ENCODE measurements at regions not wholly inside any gene's neighbourhood (a gene's known extent, or its start where the extent isn't known, plus 50 kb on each side); places are given as distances from the start of the nearest gene placed in this dataset.

DNA sequence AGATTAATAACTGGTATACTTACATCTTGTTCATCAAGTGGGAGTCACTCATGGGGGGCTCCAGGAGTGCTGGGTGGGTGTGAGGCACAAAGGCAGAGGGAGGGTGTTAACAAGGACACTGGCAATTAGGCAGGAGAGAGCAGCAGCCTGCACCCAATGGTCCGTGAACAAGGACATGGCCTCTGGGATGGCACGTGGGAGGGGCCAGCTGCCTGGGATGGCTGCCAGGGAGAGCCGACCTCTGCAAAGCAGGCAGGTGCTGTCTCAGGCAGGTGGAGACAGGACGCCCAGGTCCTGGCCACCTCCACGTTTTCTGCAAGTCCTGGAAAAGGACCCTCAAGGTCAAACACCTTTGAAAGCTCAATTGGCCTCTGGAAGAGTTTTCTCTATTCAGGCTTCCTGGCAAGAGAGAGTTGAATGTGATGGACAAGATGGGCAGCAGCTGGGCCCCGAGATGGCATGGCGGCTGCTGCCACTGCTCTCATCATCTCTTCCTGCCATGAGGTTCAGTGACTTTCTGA is 257.1 kb downstream of the BUD13 start:
- Histone ChIP-seq H3K27ac (ENCODE audit: low read length) (no peak overlapping the region), H3K9me3 (ENCODE audit: control insufficient read depth, low read depth, low read length) (no peaks in the 10 kb centered on the region), H3K27me3 (ENCODE audit: control insufficient read depth, insufficient read depth, low read length) (no peaks in the 10 kb centered on the region), H3K4me3 (ENCODE audit: low read length) (no peak overlapping the region), H3K4me1 (ENCODE audit: control insufficient read depth, low read depth, low read length) (peaks cover 6% of the 10 kb centered on the region), H3K36me3 (ENCODE audit: control insufficient read depth, low read depth, low read length) (no peaks in the 10 kb centered on the region), H3K9ac (ENCODE audit: low read length) (no peak overlapping the region)

DNA sequence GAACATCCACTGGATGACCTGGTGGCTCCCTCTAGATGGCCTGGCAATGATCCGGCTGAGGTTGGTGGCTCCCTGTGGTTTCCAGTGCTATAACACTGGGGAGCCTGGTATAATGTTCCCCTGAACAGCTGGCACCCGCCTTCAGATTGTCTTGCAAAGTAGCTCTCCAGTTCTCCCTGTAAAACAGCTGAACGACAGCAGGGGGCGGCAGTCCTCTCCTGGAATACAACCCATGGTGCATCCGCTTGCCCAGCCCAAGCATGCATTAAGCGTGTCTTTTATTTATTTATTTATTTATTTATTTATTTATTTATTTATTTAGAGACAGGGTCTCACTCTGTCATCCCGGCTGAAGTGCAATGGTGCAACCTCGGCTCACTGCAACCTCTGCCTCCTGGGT is 258.9 kb downstream of the BUD13 start:
- H3K27ac ChIP-seq (ENCODE audit: low read length): no peak overlapping the region
- peaks cover 6% of the 10 kb centered on the region for H3K4me1 ChIP-seq (ENCODE audit: control insufficient read depth, low read depth, low read length)
- H3K36me3 ChIP-seq (ENCODE audit: control insufficient read depth, low read depth, low read length): no peaks in the 10 kb centered on the region
- no peaks in the 10 kb centered on the region for H3K27me3 ChIP-seq (ENCODE audit: control insufficient read depth, insufficient read depth, low read length)
- no peak overlapping the region for H3K9ac ChIP-seq (ENCODE audit: low read length)
- H3K4me3 ChIP-seq (ENCODE audit: low read length): no peak overlapping the region
- H3K9me3 ChIP-seq (ENCODE audit: control insufficient read depth, low read depth, low read length): no peaks in the 10 kb centered on the region

DNA sequence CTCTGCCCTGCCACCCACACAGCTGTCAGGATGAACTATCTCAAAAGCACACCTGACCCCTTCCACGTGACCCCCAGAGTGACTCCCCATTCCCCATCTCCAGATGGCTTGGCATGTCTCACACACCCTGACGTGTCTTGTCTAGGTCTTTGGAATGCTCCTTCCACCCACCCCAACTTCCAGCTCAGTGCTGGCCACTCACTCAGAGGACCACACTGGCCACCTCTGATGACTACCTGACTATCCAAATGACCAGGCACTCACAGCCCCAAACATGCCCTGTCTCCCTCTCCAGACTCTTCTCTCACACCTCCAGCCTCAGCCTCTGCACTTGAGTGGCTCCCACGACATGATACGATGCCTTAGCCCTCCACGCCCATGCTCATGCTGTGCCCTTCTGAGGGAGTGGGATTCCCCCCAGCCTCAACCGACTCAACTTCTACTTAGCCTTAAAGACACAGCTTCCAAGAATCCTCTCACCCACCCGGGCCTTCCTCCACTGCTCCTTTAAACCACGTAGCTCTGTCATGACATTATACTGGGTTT is 259.4 kb downstream of the BUD13 start:
- Histone ChIP-seq H3K27ac (ENCODE audit: low read length) (no peak overlapping the region), H3K9me3 (ENCODE audit: control insufficient read depth, low read depth, low read length) (no peaks in the 10 kb centered on the region), H3K36me3 (ENCODE audit: control insufficient read depth, low read depth, low read length) (no peaks in the 10 kb centered on the region), H3K27me3 (ENCODE audit: control insufficient read depth, insufficient read depth, low read length) (no peaks in the 10 kb centered on the region), H3K9ac (ENCODE audit: low read length) (no peak overlapping the region), H3K4me1 (ENCODE audit: control insufficient read depth, low read depth, low read length) (peaks cover 6% of the 10 kb centered on the region), H3K4me3 (ENCODE audit: low read length) (no peak overlapping the region)

DNA sequence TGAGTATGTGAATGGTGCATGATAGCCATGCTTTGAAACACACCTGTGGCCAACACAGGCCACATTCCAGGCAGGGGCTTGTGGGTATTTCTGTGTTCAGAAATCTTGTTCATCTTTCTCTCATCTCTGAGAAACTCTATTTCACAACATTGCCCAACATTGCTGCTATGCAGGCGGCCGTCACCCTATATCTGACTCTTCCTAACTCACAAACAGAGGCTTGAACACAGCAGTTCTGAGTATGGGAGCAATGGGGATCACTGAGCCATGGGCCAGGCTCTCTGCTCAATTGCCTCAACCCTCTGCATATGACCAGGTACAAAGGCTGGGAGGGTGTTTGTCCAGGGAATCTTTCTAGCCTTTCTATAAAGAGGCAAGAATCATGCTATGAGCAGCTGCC is 259.9 kb downstream of the BUD13 start:
- peaks cover 6% of the 10 kb centered on the region for H3K4me1 ChIP-seq (ENCODE audit: control insufficient read depth, low read depth, low read length)
- no peaks in the 10 kb centered on the region for H3K36me3 ChIP-seq (ENCODE audit: control insufficient read depth, low read depth, low read length)
- no peak overlapping the region for H3K27ac ChIP-seq (ENCODE audit: low read length)
- H3K4me3 ChIP-seq (ENCODE audit: low read length): no peak overlapping the region
- H3K9me3 ChIP-seq (ENCODE audit: control insufficient read depth, low read depth, low read length): no peaks in the 10 kb centered on the region
- no peak overlapping the region for H3K9ac ChIP-seq (ENCODE audit: low read length)
- H3K27me3 ChIP-seq (ENCODE audit: control insufficient read depth, insufficient read depth, low read length): no peaks in the 10 kb centered on the region

DNA sequence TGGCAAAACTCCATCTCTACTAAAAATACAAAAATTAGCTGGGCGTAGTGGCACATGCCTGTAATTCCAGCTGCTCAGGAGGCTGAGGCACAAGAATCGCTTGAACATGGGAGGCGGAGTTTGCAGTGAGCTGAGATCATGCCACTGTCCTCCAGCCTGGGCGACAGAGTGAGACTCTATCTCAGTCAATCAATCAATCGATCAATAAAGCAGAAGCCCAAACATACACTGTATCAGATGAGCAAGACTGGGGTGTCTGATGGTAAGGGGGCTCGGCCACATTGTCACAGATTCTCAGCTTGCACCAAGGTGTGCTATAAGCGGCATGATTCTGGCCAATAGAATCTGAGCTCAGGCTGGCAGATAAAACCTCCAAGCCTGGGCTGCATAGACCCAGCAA is 261.1 kb downstream of the BUD13 start:
- Histone ChIP-seq H3K4me3 (ENCODE audit: low read length) (no peak overlapping the region), H3K27me3 (ENCODE audit: control insufficient read depth, insufficient read depth, low read length) (no peaks in the 10 kb centered on the region), H3K9ac (ENCODE audit: low read length) (no peak overlapping the region), H3K36me3 (ENCODE audit: control insufficient read depth, low read depth, low read length) (no peaks in the 10 kb centered on the region), H3K4me1 (ENCODE audit: control insufficient read depth, low read depth, low read length) (peaks cover 6% of the 10 kb centered on the region), H3K9me3 (ENCODE audit: control insufficient read depth, low read depth, low read length) (no peaks in the 10 kb centered on the region), H3K27ac (ENCODE audit: low read length) (no peak overlapping the region)

DNA sequence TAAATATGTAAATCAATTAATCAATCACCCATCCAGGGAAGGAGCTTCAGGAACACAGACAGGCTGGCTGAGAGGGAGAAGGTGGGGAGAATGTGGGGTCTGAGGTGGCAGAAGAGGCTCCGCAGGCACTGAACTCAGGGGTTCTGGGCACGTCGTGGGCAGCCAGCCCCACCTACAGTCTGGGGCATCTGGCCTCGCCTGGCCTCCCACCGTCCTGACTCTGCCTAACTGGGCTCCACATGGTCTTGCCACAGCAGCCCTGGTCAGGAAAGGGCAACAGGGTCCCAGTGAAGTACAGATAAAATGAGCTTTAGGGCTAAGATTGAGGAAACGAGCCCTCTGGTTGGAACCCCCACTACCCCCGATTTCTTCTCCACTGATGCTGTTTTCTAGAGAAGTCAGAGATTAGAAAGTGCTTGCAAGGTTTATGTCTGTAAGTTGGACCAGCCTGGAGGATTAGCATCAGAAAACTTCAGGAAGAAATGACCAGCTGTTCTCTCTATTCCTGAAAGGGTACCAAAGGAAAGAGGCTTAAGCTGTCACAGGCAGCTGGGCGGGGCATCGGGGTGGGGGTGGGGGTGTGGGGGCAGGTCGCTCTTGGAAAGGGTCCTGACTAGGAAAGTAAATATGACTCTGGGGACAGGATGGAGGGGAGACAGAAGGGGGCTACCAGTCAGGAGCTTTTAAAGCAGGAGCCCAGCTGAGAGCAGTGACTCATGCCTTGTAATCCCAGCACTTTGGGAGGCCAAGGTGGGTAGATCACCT is 261.7 kb downstream of the BUD13 start:
- peaks cover 12% of the 10 kb centered on the region for H3K4me1 ChIP-seq (ENCODE audit: control insufficient read depth, low read depth, low read length)

DNA sequence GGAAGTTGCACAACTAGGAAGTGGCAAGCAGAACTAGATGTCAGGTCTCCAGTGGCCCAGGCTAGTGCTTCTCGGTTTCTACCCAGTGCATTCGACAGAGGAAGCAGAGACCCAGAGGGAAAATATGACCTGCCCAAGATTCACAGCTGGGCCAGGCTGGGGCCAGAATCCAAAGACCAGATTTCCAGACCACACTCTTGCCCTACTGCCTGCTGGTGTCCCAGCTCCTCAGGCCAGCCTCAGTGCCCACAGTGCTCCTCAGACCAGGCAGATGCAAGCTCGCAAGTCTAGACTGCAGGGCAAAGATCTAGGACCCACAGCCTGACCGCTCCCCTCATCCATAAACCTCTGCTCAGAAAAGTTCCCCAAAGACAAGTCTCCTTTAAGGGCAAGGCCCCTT is 262.6 kb downstream of the BUD13 start:
- Histone ChIP-seq H3K9ac (ENCODE audit: low read length) (no peak overlapping the region), H3K4me3 (ENCODE audit: low read length) (no peak overlapping the region), H3K36me3 (ENCODE audit: control insufficient read depth, low read depth, low read length) (no peaks in the 10 kb centered on the region), H3K9me3 (ENCODE audit: control insufficient read depth, low read depth, low read length) (no peaks in the 10 kb centered on the region), H3K27ac (ENCODE audit: low read length) (no peak overlapping the region), H3K4me1 (ENCODE audit: control insufficient read depth, low read depth, low read length) (peaks cover 21% of the 10 kb centered on the region), H3K27me3 (ENCODE audit: control insufficient read depth, insufficient read depth, low read length) (no peaks in the 10 kb centered on the region)

More for the DNA sequence above, 261.7 kb downstream of the BUD13 start:
- no peaks in the 10 kb centered on the region for H3K9me3 ChIP-seq (ENCODE audit: control insufficient read depth, low read depth, low read length)
- no peak overlapping the region for H3K27ac ChIP-seq (ENCODE audit: low read length)
- no peaks in the 10 kb centered on the region for H3K36me3 ChIP-seq (ENCODE audit: control insufficient read depth, low read depth, low read length)
- H3K4me3 ChIP-seq (ENCODE audit: low read length): no peak overlapping the region
- H3K9ac ChIP-seq (ENCODE audit: low read length): no peak overlapping the region
- H3K27me3 ChIP-seq (ENCODE audit: control insufficient read depth, insufficient read depth, low read length): no peaks in the 10 kb centered on the region

DNA sequence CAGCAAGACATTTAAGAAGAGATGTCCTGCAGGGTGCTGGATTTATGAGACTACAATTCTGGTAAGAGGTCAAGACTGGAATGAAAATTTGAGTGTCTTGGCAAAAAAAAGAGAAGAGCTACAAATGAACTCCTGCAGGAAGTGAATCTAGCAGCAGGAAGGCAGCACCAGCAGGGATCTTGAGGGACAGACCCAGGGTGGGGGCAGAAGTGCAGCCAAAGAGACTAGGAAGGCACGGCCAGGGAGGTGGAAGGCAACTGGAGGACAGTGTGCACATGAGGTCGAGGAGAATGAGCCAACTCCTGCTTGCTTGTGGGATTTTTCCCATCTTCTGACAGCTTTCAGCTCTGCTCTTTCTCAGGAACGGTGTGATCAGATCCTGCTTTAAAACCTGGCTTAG is 263.2 kb downstream of the BUD13 start:
- Histone ChIP-seq H3K4me3 (ENCODE audit: low read length) (no peak overlapping the region), H3K36me3 (ENCODE audit: control insufficient read depth, low read depth, low read length) (no peaks in the 10 kb centered on the region), H3K27ac (ENCODE audit: low read length) (no peak overlapping the region), H3K27me3 (ENCODE audit: control insufficient read depth, insufficient read depth, low read length) (no peaks in the 10 kb centered on the region), H3K4me1 (ENCODE audit: control insufficient read depth, low read depth, low read length) (peaks cover 23% of the 10 kb centered on the region), H3K9ac (ENCODE audit: low read length) (no peak overlapping the region), H3K9me3 (ENCODE audit: control insufficient read depth, low read depth, low read length) (no peaks in the 10 kb centered on the region)

DNA sequence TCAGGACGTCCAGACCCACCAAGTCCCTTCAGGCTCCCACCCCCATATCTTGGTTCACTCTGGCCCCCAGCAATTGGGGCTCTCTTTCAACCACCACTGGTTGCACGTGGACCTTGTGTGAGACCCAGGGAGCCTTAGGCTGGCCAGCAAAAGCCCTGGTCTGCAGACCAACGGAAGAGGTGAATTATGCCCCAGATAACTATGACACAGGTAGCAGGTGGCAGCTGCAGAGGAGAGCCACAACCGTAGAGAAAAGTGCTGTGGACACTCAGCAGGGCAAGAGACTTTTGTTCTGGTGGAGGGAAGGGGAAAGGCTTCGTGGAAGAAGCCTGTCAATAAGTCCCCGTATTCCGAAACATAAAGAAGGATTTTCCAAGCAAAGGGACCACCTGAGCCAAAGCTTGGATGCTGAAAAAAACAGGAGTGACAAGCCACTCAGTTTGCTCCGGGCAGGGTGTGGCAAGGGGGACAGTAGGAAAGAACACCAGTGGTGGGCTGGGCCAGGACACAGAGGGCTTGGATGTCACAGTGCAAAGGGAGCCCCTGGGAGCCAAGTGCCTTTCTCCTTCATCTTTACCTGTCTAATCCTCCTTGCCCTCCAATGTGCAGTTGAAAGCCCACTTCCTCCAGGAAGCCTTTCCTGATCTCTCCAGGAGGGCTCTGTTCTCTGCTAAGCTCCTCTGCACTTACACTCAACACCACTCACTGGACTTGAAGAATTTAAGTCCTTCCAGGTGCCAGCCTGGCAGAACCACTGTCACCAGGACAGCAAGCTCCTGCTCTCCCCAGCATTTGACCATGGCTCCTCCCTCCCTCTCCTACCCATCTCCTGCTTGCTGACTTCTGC is 264.7 kb downstream of the BUD13 start:
- peaks cover 7% of the 10 kb centered on the region for H3K27me3 ChIP-seq (ENCODE audit: control insufficient read depth, insufficient read depth, low read length)
- no peak overlapping the region for H3K27ac ChIP-seq (ENCODE audit: low read length)
- no peak overlapping the region for H3K9ac ChIP-seq (ENCODE audit: low read length)
- no peaks in the 10 kb centered on the region for H3K9me3 ChIP-seq (ENCODE audit: control insufficient read depth, low read depth, low read length)
- H3K36me3 ChIP-seq (ENCODE audit: control insufficient read depth, low read depth, low read length): no peaks in the 10 kb centered on the region
- peaks cover 21% of the 10 kb centered on the region for H3K4me1 ChIP-seq (ENCODE audit: control insufficient read depth, low read depth, low read length)
- H3K4me3 ChIP-seq (ENCODE audit: low read length): no peak overlapping the region

DNA sequence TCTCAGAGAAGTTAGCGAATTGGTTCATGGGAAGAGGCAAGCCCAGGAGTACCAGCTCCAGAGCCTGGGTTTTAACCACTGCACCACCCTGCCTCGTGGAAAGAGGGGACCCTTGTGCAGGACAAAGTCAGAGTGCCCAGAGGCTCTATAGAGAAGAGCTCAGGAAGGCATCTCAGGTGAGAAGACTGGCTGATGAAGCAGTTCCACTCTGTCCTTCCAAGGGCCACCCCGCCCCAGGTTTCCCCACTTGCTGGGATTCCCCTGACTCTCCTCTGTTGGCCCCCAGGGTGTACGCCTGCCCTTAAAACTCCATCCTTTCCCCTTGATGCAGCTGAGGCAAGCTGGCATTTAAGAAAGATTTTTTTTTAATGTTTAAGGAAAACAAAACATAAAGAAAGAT is 265.8 kb downstream of the BUD13 start:
- Histone ChIP-seq H3K27me3 (ENCODE audit: control insufficient read depth, insufficient read depth, low read length) (peaks cover 9% of the 10 kb centered on the region), H3K9ac (ENCODE audit: low read length) (no peak overlapping the region), H3K4me3 (ENCODE audit: low read length) (no peak overlapping the region), H3K9me3 (ENCODE audit: control insufficient read depth, low read depth, low read length) (no peaks in the 10 kb centered on the region), H3K27ac (ENCODE audit: low read length) (no peak overlapping the region), H3K36me3 (ENCODE audit: control insufficient read depth, low read depth, low read length) (no peaks in the 10 kb centered on the region), H3K4me1 (ENCODE audit: control insufficient read depth, low read depth, low read length) (peaks cover 25% of the 10 kb centered on the region)

DNA sequence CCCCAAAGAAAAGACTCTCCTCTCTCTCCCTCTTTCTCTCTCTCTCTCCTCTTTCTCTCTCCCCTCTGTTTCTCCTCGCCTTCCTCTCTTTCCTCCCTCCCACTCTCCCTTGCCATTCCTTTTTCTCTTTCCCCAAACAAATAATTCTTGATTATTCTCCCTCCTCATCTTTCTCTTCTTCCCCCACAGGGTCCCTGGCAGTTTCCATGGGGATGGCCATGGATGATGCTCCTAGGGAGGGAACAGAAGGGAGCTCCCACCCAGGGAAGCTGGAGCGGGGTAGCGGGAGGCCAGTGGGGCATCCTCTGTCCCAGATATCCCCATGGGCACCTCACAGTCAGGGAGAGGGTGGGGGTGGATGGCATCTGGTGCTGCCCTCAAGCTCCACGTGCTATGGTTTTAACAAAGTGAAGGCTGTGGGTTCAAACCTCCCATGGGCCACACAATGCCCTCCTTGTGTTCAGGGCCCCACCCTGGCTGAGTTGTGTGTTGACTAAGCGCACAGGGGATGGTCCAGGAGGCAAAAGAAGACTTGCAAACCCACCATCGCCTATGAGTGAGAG is 266.4 kb downstream of the BUD13 start:
- peaks cover 30% of the 10 kb centered on the region for H3K4me1 ChIP-seq (ENCODE audit: control insufficient read depth, low read depth, low read length)
- no peaks in the 10 kb centered on the region for H3K36me3 ChIP-seq (ENCODE audit: control insufficient read depth, low read depth, low read length)
- H3K4me3 ChIP-seq (ENCODE audit: low read length): no peak overlapping the region
- peaks cover 9% of the 10 kb centered on the region for H3K27me3 ChIP-seq (ENCODE audit: control insufficient read depth, insufficient read depth, low read length)
- no peak overlapping the region for H3K27ac ChIP-seq (ENCODE audit: low read length)
- no peaks in the 10 kb centered on the region for H3K9me3 ChIP-seq (ENCODE audit: control insufficient read depth, low read depth, low read length)
- no peak overlapping the region for H3K9ac ChIP-seq (ENCODE audit: low read length)

Data from iPS-18a (cell line).